ENCODE measurements at regions not wholly inside any gene's neighbourhood (a gene's known extent, or its start where the extent isn't known, plus 50 kb on each side); places are given as distances from the start of the nearest gene placed in this dataset.

GRCh38 chr1:234732260-234732659, 122.3 kb upstream of the IRF2BP2 start:
- no peak for FAIRE-seq
- TF ChIP-seq POLR2A (IDR thresholded peaks at IDR 0.05; ENCODE audit: low read depth, low read length) (no peak), POU2F2 (IDR thresholded peaks at IDR 0.05; ENCODE audit: low read depth, low read length) (no peak), TAF1 (IDR thresholded peaks at IDR 0.05; ENCODE audit: low read depth, low read length) (no peak), SPI1 (IDR thresholded peaks at IDR 0.05; ENCODE audit: low read depth, low read length) (no peak), POLR2AphosphoS5 (IDR thresholded peaks at IDR 0.05; ENCODE audit: low read depth, low read length) (no peak), PAX5 (IDR thresholded peaks at IDR 0.05; ENCODE audit: insufficient read depth, low read length, severe bottlenecking) (no peak)

GRCh38 chr1:234731569-234732085, 121.6 kb upstream of the IRF2BP2 start:
- FAIRE-seq (peak; percentile 68), DNase-seq (ENCODE audit: insufficient read length, low spot score) (peak; percentile 62)
- TF ChIP-seq SPI1 (IDR thresholded peaks at IDR 0.05; ENCODE audit: low read depth, low read length): no peak
- TF ChIP-seq PAX5 (IDR thresholded peaks at IDR 0.05; ENCODE audit: insufficient read depth, low read length, severe bottlenecking): no peak
- no peak for TF ChIP-seq POLR2AphosphoS5 (IDR thresholded peaks at IDR 0.05; ENCODE audit: low read depth, low read length)
- no peak for TF ChIP-seq POU2F2 (IDR thresholded peaks at IDR 0.05; ENCODE audit: low read depth, low read length)
- TF ChIP-seq TAF1 (IDR thresholded peaks at IDR 0.05; ENCODE audit: low read depth, low read length): no peak
- TF ChIP-seq POLR2A (IDR thresholded peaks at IDR 0.05; ENCODE audit: low read depth, low read length): no peak

More at GRCh38 chr1:234732260-234732659, 122.3 kb upstream of the IRF2BP2 start:
- no peak for DNase-seq (ENCODE audit: insufficient read length, low spot score)

- DNase-seq (ENCODE audit: insufficient read length, low spot score) (peak; percentile 52), FAIRE-seq (peak; percentile 57)
- TF ChIP-seq SPI1 (IDR thresholded peaks at IDR 0.05; ENCODE audit: low read depth, low read length) (peak; percentile 60), PAX5 (IDR thresholded peaks at IDR 0.05; ENCODE audit: insufficient read depth, low read length, severe bottlenecking) (no peak)
Observed at GRCh38 chr1:234730770-234731568, 121.0 kb upstream of the IRF2BP2 start.

- TF ChIP-seq POLR2AphosphoS5 (IDR thresholded peaks at IDR 0.05; ENCODE audit: low read depth, low read length): no peak
- TF ChIP-seq POU2F2 (IDR thresholded peaks at IDR 0.05; ENCODE audit: low read depth, low read length): no peak
- TF ChIP-seq PAX5 (IDR thresholded peaks at IDR 0.05; ENCODE audit: insufficient read depth, low read length, severe bottlenecking): no peak
- no peak for TF ChIP-seq SPI1 (IDR thresholded peaks at IDR 0.05; ENCODE audit: low read depth, low read length)
- no peak for TF ChIP-seq TAF1 (IDR thresholded peaks at IDR 0.05; ENCODE audit: low read depth, low read length)
- no peak for TF ChIP-seq POLR2A (IDR thresholded peaks at IDR 0.05; ENCODE audit: low read depth, low read length)
- FAIRE-seq (no peak), DNase-seq (ENCODE audit: insufficient read length, low spot score) (no peak)
Observed at GRCh38 chr1:234730475-234730769, 120.4 kb upstream of the IRF2BP2 start.

- TF ChIP-seq SPI1 (IDR thresholded peaks at IDR 0.05; ENCODE audit: low read depth, low read length) (peak; percentile 89), POU2F2 (IDR thresholded peaks at IDR 0.05; ENCODE audit: low read depth, low read length) (no peak)
- no peak for FAIRE-seq
- DNase-seq (ENCODE audit: insufficient read length, low spot score): no peak
Observed at GRCh38 chr1:234729561-234730474, 119.8 kb upstream of the IRF2BP2 start.

DNA sequence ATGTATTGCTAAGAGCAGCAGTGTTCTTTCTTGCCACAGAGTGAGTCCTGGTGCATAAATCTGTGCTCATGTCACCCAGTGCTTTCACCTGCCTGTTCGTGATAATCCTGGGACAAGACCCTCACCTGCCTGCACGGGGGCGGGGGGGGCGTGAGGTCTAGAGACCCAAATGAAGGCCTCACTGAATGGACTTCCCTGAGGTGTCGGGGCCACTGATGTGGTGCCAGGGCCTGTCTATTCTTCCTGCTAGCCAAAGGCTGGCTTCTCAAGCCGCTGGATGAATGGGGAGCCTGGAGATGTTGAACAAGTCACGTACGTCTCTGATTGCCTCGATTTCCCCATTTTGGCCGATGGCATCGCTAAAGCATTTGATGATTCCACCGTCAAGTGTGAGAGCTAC, 118.8 kb upstream of the IRF2BP2 start:
- FAIRE-seq (no peak), DNase-seq (ENCODE audit: insufficient read length, low spot score) (no peak)
- TF ChIP-seq POLR2AphosphoS5 (IDR thresholded peaks at IDR 0.05; ENCODE audit: low read depth, low read length): no peak
- no peak for TF ChIP-seq POU2F2 (IDR thresholded peaks at IDR 0.05; ENCODE audit: low read depth, low read length)
- TF ChIP-seq TAF1 (IDR thresholded peaks at IDR 0.05; ENCODE audit: low read depth, low read length): no peak
- no peak for TF ChIP-seq POLR2A (IDR thresholded peaks at IDR 0.05; ENCODE audit: low read depth, low read length)
- TF ChIP-seq PAX5 (IDR thresholded peaks at IDR 0.05; ENCODE audit: insufficient read depth, low read length, severe bottlenecking): no peak
- TF ChIP-seq SPI1 (IDR thresholded peaks at IDR 0.05; ENCODE audit: low read depth, low read length): no peak

- 0 out of 2 replicates have a peak, but pooled peaks have one; percentile 18 for TF ChIP-seq SPI1 (IDR thresholded peaks at IDR 0.05; ENCODE audit: low read depth, low read length)
- no peak for TF ChIP-seq POLR2AphosphoS5 (IDR thresholded peaks at IDR 0.05; ENCODE audit: low read depth, low read length)
- TF ChIP-seq POU2F2 (IDR thresholded peaks at IDR 0.05; ENCODE audit: low read depth, low read length): no peak
- FAIRE-seq (peak; percentile 51), DNase-seq (ENCODE audit: insufficient read length, low spot score) (no peak)
Observed at GRCh38 chr1:234727018-234727940, 117.3 kb upstream of the IRF2BP2 start.

GRCh38 chr1:234726359-234726943, 116.5 kb upstream of the IRF2BP2 start:
- FAIRE-seq (no peak), DNase-seq (ENCODE audit: insufficient read length, low spot score) (no peak)
- no peak for TF ChIP-seq POU2F2 (IDR thresholded peaks at IDR 0.05; ENCODE audit: low read depth, low read length)
